Upper lobe of right lung (tissue), 1 donor: ENCODE measurements at regions not wholly inside any gene's neighbourhood (a gene's known extent, or its start where the extent isn't known, plus 50 kb on each side); places are given as distances from the start of the nearest gene placed in this dataset.

Source experiments
- ATAC-seq: fragments of 200-7000 bp; cut with Tn5 transposase; one replicate; pipeline ENCODE4 v1.9.1; 2020; ENCODE audit warnings: mild to moderate bottlenecking, moderate library complexity
- DNase-seq: peaks from one replicate; pipeline ENCODE4 v3.0.0-alpha.2; 2020
- H3K27ac ChIP-seq: fragments of 200-600 bp; one replicate; pipeline ENCODE4 v1.8.0; 2022
- H3K27me3 ChIP-seq: fragments of 200-600 bp; one replicate; pipeline ENCODE4 v1.8.0; 2022; ENCODE audit warnings: mild to moderate bottlenecking
- H3K36me3 ChIP-seq: fragments of 200-600 bp; one replicate; pipeline ENCODE4 v1.8.0; 2022
- H3K4me1 ChIP-seq: fragments of 200-600 bp; one replicate; pipeline ENCODE4 v1.8.0; 2022
- H3K4me3 ChIP-seq: fragments of 200-600 bp; one replicate; pipeline ENCODE4 v1.8.0; 2022; ENCODE audit warnings: mild to moderate bottlenecking
- H3K9me3 ChIP-seq: fragments of 200-600 bp; one replicate; pipeline ENCODE4 v1.8.0; 2022
- intact Hi-C: fragments of 100-400 bp; cut with DNase I; formaldehyde crosslinking; loops from one replicate; pipeline ENCODE4 v1.11.0; 2022
- TF ChIP-seq, protein P1 (sequence below): fragments of 200-600 bp; IDR thresholded peaks from one replicate; pipeline ENCODE4 v1.8.0; 2022; ENCODE audit warnings: antibody characterized with exemption
- donor health status: DM: no; HTN: yes; CAD: no; lungs with severe emphysema.

DNA sequence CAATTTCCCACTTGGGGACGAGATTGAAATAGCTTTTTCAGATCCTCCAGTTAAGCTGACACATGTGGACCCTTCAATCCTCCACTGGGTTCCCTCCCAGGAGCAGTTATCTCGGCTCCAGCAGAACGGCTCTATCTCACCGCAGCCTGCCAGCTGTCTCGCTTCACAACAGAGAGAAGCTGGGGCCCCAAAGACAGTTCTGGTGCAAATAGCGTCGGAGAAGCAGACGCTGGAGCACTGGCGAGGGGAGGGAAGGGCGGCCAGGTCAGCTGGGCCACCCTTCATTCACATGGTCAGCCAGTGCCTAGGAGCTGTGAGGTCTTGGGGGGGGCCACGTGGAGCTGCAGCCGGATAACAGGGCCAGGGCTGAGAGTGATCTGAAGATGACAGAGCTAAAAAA, 141.3 kb upstream of the SDK2 start:
- ATAC-seq (no peak), DNase-seq (no peak)
- peaks cover 25% of the 10 kb centered on the region for H3K27me3 ChIP-seq
- H3K4me1 ChIP-seq = no peaks in the 10 kb centered on the region
- no peak overlapping the region for H3K4me3 ChIP-seq
- no peaks in the 10 kb centered on the region for H3K36me3 ChIP-seq
- intact Hi-C loops = no loop called here
- no peaks in the 10 kb centered on the region for H3K9me3 ChIP-seq
- H3K27ac ChIP-seq = no peak overlapping the region
- TF ChIP-seq, protein P1, sequence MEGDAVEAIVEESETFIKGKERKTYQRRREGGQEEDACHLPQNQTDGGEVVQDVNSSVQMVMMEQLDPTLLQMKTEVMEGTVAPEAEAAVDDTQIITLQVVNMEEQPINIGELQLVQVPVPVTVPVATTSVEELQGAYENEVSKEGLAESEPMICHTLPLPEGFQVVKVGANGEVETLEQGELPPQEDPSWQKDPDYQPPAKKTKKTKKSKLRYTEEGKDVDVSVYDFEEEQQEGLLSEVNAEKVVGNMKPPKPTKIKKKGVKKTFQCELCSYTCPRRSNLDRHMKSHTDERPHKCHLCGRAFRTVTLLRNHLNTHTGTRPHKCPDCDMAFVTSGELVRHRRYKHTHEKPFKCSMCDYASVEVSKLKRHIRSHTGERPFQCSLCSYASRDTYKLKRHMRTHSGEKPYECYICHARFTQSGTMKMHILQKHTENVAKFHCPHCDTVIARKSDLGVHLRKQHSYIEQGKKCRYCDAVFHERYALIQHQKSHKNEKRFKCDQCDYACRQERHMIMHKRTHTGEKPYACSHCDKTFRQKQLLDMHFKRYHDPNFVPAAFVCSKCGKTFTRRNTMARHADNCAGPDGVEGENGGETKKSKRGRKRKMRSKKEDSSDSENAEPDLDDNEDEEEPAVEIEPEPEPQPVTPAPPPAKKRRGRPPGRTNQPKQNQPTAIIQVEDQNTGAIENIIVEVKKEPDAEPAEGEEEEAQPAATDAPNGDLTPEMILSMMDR = no peak

GRCh38 chr17:73785958-73786743, 141.9 kb upstream of the SDK2 start:
- intact Hi-C loops = no loop called here
- no peaks in the 10 kb centered on the region for H3K36me3 ChIP-seq
- H3K4me3 ChIP-seq = no peak overlapping the region
- no peak for DNase-seq
- H3K27ac ChIP-seq = no peak overlapping the region
- TF ChIP-seq, protein P1 = no peak
- no peaks in the 10 kb centered on the region for H3K9me3 ChIP-seq
- H3K27me3 ChIP-seq = peaks cover 22% of the 10 kb centered on the region
- no peaks in the 10 kb centered on the region for H3K4me1 ChIP-seq
- no peak for ATAC-seq

DNA sequence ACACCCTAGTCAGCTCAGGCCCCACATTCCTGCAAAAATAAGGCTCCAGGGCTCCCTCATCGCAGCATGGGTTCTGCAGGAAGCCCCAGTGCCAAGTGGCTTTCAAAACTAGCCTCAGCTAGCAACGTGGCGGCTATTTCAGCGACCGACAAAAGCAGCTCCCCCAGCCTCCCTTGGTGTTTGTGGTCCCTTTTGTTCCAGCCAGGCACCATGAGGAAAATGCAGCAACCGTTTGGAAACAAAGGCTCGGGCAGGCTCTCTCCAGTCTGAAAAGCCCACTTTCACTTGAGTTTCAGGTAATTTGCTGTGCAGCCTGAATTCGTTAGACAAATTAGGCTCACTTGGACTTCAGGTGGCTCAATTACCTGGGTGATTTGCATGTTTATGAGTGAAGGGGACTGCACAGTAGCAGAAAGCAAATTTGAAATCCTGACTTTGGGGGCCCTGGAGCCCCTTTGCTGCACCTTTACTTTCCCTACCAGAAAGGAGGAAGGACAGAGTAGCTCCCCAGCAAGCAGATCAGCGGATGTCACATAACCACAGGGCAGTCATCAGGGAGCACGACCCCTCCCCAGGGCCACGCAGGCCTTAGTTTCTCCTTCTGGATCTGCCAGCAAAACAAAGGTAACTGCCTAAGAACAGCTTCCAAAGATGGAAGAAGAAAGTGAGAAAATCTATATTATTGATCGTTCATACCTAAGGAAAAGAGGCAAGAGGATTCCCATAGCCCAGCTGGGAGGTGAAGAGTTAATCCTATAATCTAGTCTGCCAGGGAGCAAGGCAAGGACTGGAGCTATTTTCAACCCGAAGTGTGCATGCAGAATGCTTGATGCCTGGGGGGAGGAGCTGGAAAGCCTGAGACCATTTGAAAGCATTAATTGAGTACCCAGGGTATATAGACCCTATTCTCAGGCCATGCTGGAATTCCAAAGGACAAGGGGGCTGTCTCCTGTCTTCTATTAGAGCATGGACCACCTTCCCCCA, 143.1 kb upstream of the SDK2 start:
- DNase-seq (no peak), ATAC-seq (no peak)
- Histone ChIP-seq H3K4me1 (no peaks in the 10 kb centered on the region), H3K27ac (no peak overlapping the region), H3K36me3 (no peaks in the 10 kb centered on the region), H3K4me3 (no peak overlapping the region), H3K9me3 (no peaks in the 10 kb centered on the region), H3K27me3 (peaks cover 22% of the 10 kb centered on the region)
- intact Hi-C loops = no loop called here
- TF ChIP-seq, protein P1 = no peak

DNA sequence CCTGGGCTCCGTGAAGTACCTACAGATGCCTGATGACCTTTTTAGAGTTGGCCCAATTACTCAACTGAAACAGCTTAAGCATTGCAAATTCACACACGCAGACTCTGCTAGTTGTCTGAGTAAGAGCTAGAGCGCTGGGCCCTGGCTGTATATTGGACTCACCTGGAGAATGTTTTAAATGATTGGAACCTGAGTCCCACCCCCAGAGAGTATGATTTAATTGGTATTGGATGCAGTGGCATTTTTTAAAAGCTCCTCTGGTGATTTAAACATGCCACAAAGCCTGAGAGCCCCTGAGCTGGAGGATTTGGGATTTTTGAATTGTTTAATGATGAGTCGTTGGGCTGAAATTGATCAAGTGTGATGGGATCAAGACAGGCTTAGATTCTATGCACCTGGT, 143.9 kb upstream of the SDK2 start:
- DNase-seq = no peak
- TF ChIP-seq, protein P1 = no peak
- H3K4me1 ChIP-seq = no peaks in the 10 kb centered on the region
- no peak for ATAC-seq
- no peaks in the 10 kb centered on the region for H3K36me3 ChIP-seq
- no peaks in the 10 kb centered on the region for H3K9me3 ChIP-seq
- intact Hi-C loops = no loop called here
- H3K27ac ChIP-seq = no peak overlapping the region
- H3K27me3 ChIP-seq = peaks cover 22% of the 10 kb centered on the region
- H3K4me3 ChIP-seq = no peak overlapping the region

GRCh38 chr17:73791121-73791520, 146.9 kb upstream of the SDK2 start:
- no peak for DNase-seq
- peaks cover 14% of the 10 kb centered on the region for H3K27me3 ChIP-seq
- ATAC-seq = no peak
- no peaks in the 10 kb centered on the region for H3K9me3 ChIP-seq
- no peaks in the 10 kb centered on the region for H3K4me1 ChIP-seq
- TF ChIP-seq, protein P1 = no peak
- intact Hi-C loops = no loop called here
- H3K27ac ChIP-seq = no peak overlapping the region
- H3K36me3 ChIP-seq = no peaks in the 10 kb centered on the region
- H3K4me3 ChIP-seq = no peak overlapping the region
